ENCODE measurements at regions not wholly inside any gene's neighbourhood (a gene's known extent, or its start where the extent isn't known, plus 50 kb on each side); places are given as distances from the start of the nearest gene placed in this dataset.

- TF ChIP-seq, protein P1, sequence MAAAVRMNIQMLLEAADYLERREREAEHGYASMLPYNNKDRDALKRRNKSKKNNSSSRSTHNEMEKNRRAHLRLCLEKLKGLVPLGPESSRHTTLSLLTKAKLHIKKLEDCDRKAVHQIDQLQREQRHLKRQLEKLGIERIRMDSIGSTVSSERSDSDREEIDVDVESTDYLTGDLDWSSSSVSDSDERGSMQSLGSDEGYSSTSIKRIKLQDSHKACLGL (CRISPR knock-in tag; IDR thresholded peaks at IDR 0.05), result no peak
- TF ChIP-seq PBX3 (CRISPR knock-in tag; IDR thresholded peaks at IDR 0.05; ENCODE audit: borderline replicate concordance) (no peak), SRF (IDR thresholded peaks at IDR 0.05; ENCODE audit: low read depth, low read length) (no peak), TCF7L2 (IDR thresholded peaks at IDR 0.05; ENCODE audit: low read depth, low read length) (no peak), CSRNP2 (CRISPR knock-in tag; conservative IDR thresholded peaks at IDR 0.05; ENCODE audit: low read depth) (no peak), ZNF572 (CRISPR knock-in tag; IDR thresholded peaks at IDR 0.05) (no peak)
- TF ChIP-seq, protein P2, sequence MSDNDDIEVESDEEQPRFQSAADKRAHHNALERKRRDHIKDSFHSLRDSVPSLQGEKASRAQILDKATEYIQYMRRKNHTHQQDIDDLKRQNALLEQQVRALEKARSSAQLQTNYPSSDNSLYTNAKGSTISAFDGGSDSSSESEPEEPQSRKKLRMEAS (IDR thresholded peaks at IDR 0.05), result no peak
Observed at GRCh38 chr12:13523536-13524307, 327.2 kb downstream of the EMP1 start.

All from HepG2 (cell line).